ENCODE measurements at regions not wholly inside any gene's neighbourhood (a gene's known extent, or its start where the extent isn't known, plus 50 kb on each side); places are given as distances from the start of the nearest gene placed in this dataset.

DNA sequence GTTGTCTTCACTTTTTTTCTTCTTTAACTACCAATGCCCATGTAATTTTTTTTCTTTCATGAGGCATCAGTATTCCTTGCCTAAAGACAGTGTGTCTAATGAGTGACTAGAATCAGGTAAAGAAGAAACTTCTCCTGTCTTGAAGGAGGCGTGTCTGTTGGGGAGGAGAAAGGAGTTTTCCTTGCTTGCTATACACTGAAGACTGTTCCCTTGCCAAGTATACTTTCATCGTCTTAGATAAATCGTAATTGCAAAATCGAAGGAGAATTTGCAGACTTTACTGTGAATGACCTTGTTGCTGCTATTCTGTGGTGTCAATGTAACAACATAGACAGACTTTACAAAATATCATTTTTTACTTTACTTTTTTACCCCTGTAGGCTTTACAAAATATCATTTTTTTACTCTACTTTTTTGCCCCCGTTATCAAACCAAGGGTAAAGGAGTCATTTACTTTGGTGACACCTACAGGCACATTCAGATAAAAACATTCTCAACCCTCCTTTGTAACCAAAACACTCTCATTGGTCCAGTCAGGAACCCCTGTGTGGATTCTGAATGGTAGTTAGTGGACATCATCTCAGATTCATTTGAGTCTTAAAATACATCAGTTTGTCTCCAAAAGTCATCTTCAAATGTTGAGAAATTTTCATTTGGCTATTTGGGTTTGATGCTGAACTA lies 232.4 kb downstream of the AHR start:
- DNase-seq (no peak), ATAC-seq (no peak)
- no peak overlapping the region for H3K4me3 Mint-ChIP-seq
- no peaks in the 10 kb centered on the region for H3K36me3 Mint-ChIP-seq (ENCODE audit: insufficient read depth)
- H3K4me1 Mint-ChIP-seq (ENCODE audit: low read depth) = peaks cover 4% of the 10 kb centered on the region
- peaks cover 8% of the 10 kb centered on the region for H3K27me3 Mint-ChIP-seq (ENCODE audit: low read depth)
- H3K9me3 Mint-ChIP-seq = no peaks in the 10 kb centered on the region

GRCh38 chr7:17532861-17533404 lies 234.5 kb downstream of the AHR start:
- H3K4me1 Mint-ChIP-seq (ENCODE audit: low read depth) = peaks cover 4% of the 10 kb centered on the region
- DNase-seq (no peak), ATAC-seq (no peak)
- H3K4me3 Mint-ChIP-seq = no peak overlapping the region
- peaks cover 8% of the 10 kb centered on the region for H3K27me3 Mint-ChIP-seq (ENCODE audit: low read depth)
- no peaks in the 10 kb centered on the region for H3K9me3 Mint-ChIP-seq
- no peaks in the 10 kb centered on the region for H3K36me3 Mint-ChIP-seq (ENCODE audit: insufficient read depth)

DNA sequence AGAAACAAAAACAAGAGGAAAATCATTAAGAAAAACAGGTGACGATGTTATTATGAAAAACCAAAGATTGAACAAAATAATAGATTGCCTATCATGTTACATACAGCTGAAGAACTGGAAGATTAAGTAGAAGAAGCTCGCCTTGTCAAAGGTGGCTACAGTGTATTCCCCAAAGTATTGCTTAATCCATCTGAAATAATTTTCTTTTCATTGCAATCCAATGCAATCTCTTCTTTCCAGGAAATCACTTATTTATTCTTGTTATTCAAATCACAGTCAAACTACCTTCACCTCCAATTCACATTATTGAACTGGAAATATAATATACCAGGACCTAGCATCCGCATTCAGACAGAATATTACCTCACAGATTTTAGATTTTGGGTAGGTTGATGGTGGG lies 235.9 kb downstream of the AHR start:
- Mint-ChIP-seq H3K27me3 (ENCODE audit: low read depth) (peaks cover 8% of the 10 kb centered on the region), H3K9me3 (no peaks in the 10 kb centered on the region), H3K4me3 (no peak overlapping the region), H3K36me3 (ENCODE audit: insufficient read depth) (no peaks in the 10 kb centered on the region), H3K4me1 (ENCODE audit: low read depth) (peaks cover 4% of the 10 kb centered on the region)
- no peak for ATAC-seq
- DNase-seq = no peak

DNA sequence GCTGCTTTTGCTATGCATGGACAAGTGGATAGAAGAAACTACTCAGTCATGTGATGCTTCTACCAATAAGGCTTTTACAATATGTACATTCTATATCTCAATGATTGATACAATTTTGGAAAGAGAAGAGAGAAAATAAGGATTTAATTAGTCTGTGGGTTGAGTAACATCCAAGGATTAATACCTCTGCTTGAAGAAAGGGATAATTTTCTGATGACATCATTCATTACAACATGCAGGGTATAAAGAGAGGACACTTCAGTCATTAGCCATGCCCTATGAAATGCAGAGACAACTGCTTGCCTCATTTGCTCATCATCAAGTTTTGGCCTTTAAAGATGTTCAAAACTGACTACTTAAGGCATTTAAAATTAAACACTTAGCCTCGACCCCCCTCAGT lies 237.3 kb downstream of the AHR start:
- Mint-ChIP-seq H3K27me3 (ENCODE audit: low read depth) (peaks cover 8% of the 10 kb centered on the region), H3K4me3 (no peak overlapping the region), H3K4me1 (ENCODE audit: low read depth) (peaks cover 4% of the 10 kb centered on the region), H3K36me3 (ENCODE audit: insufficient read depth) (no peaks in the 10 kb centered on the region), H3K9me3 (no peaks in the 10 kb centered on the region)
- ATAC-seq (no peak), DNase-seq (no peak)

GRCh38 chr7:17544401-17544800 lies 245.9 kb downstream of the AHR start:
- no peaks in the 10 kb centered on the region for H3K36me3 Mint-ChIP-seq (ENCODE audit: insufficient read depth)
- no peaks in the 10 kb centered on the region for H3K4me1 Mint-ChIP-seq (ENCODE audit: low read depth)
- H3K27me3 Mint-ChIP-seq (ENCODE audit: low read depth) = peaks cover 4% of the 10 kb centered on the region
- DNase-seq (no peak), ATAC-seq (no peak)
- H3K9me3 Mint-ChIP-seq = no peaks in the 10 kb centered on the region
- no peak overlapping the region for H3K4me3 Mint-ChIP-seq

DNA sequence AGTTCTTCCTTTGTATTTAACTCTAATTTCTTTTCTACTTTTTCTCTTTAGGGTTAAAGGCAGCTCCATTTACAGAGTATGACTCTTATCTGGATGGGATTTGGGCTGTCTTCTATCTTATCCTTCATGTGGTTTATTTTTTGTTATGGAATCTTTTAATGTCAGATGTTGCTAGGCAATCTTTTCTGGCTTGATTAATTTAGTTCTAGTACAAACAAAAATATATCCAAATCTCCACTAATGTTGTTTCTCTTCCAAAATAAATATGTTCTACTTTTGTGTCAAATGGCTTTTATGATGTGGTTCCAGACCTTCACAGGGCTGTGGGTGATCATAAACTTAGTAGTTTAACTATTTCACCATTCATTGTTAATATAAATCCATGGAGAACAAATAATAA lies 246.9 kb downstream of the AHR start:
- H3K4me1 Mint-ChIP-seq (ENCODE audit: low read depth) = no peaks in the 10 kb centered on the region
- H3K9me3 Mint-ChIP-seq = no peaks in the 10 kb centered on the region
- no peak overlapping the region for H3K4me3 Mint-ChIP-seq
- no peaks in the 10 kb centered on the region for H3K36me3 Mint-ChIP-seq (ENCODE audit: insufficient read depth)
- DNase-seq = no peak
- no peak for ATAC-seq
- peaks cover 4% of the 10 kb centered on the region for H3K27me3 Mint-ChIP-seq (ENCODE audit: low read depth)

DNA sequence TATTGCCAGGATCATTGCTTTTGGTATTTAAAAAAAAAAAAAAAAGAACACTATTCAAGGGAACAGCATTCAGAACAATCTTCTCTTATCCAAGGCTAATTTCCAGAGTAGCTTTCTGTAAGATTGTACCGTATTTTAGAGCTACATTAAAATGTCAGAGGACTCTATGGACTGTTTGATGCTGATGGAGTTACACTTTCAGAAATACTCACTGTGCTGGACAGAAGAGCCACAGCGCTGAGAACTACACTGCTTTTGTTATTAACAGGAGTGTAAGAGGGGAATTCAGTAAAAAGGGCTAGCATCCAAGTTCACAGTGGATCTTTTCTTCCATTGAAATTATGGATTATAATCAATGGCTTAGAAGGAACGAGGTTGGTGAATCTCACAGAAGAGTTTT lies 247.7 kb downstream of the AHR start:
- H3K27me3 Mint-ChIP-seq (ENCODE audit: low read depth) = peaks cover 4% of the 10 kb centered on the region
- H3K36me3 Mint-ChIP-seq (ENCODE audit: insufficient read depth) = no peaks in the 10 kb centered on the region
- H3K4me3 Mint-ChIP-seq = no peak overlapping the region
- no peaks in the 10 kb centered on the region for H3K9me3 Mint-ChIP-seq
- no peaks in the 10 kb centered on the region for H3K4me1 Mint-ChIP-seq (ENCODE audit: low read depth)
- no peak for DNase-seq
- ATAC-seq = no peak

GRCh38 chr7:17546592-17546991 lies 248.1 kb downstream of the AHR start:
- H3K9me3 Mint-ChIP-seq = no peaks in the 10 kb centered on the region
- H3K4me3 Mint-ChIP-seq = no peak overlapping the region
- no peaks in the 10 kb centered on the region for H3K36me3 Mint-ChIP-seq (ENCODE audit: insufficient read depth)
- DNase-seq (no peak), ATAC-seq (no peak)
- H3K4me1 Mint-ChIP-seq (ENCODE audit: low read depth) = no peaks in the 10 kb centered on the region
- H3K27me3 Mint-ChIP-seq (ENCODE audit: low read depth) = peaks cover 4% of the 10 kb centered on the region

DNA sequence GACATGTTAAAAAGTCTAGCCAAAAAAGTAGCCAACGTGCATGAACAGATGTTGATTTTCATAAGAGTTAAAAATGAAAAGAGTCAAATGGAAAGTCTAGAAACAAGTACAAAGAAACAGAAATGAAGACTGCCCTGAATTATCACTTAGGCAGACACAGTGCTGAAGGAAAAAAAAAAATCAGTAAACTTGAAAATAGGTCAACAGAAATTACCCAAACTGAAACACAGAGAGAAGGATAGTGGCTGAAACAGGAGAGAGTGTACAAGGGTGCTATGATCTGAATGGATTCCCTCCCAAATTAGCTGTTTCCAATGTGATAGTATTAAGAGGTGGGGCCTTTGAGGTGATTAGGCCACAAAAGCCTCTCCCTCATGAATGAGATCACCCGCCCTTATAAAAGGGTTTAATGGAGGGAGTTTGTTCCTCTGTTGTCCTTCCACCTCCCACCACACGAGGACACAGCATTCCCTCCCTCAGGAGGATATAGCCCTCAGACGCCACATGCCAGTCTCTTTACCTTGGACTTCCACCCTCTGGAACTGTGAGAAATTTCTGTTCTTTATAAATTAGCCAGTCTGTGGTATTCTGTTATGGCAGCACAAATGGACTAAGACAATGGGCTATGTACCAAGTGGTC lies 249.7 kb downstream of the AHR start:
- Mint-ChIP-seq H3K9me3 (no peaks in the 10 kb centered on the region), H3K27me3 (ENCODE audit: low read depth) (peaks cover 4% of the 10 kb centered on the region), H3K4me1 (ENCODE audit: low read depth) (no peaks in the 10 kb centered on the region), H3K4me3 (no peak overlapping the region), H3K36me3 (ENCODE audit: insufficient read depth) (no peaks in the 10 kb centered on the region)
- ATAC-seq (no peak), DNase-seq (no peak)

DNA sequence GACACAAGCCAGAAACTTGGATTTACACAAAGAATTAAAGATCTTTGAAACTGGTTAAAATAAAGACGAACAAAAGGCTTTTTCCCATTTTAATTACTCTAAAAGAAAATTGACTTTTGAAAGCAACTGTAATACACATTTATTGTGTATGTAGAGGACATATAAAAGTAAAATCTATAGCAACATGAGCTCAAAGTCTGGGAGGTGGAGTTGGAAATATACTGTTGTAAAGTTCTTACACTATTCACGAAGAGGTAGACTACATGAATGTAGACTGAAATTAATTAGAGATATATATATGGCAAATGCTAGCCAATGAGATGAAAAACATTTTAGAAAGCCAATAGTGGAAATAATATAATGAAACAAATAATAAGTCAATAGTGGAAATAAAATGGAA lies 251.0 kb downstream of the AHR start:
- Mint-ChIP-seq H3K4me1 (ENCODE audit: low read depth) (no peaks in the 10 kb centered on the region), H3K27me3 (ENCODE audit: low read depth) (peaks cover 4% of the 10 kb centered on the region), H3K9me3 (no peaks in the 10 kb centered on the region), H3K4me3 (no peak overlapping the region), H3K36me3 (ENCODE audit: insufficient read depth) (no peaks in the 10 kb centered on the region)
- DNase-seq = no peak
- no peak for ATAC-seq

- Mint-ChIP-seq H3K27me3 (ENCODE audit: low read depth) (no peaks in the 10 kb centered on the region), H3K9me3 (no peaks in the 10 kb centered on the region), H3K4me1 (ENCODE audit: low read depth) (no peaks in the 10 kb centered on the region), H3K4me3 (no peak overlapping the region), H3K36me3 (ENCODE audit: insufficient read depth) (no peaks in the 10 kb centered on the region)
- DNase-seq = no peak
- ATAC-seq = no peak
These were observed 253.9 kb downstream of the AHR start for GRCh38 chr7:17552373-17552772.

GRCh38 chr7:17552952-17553351 lies 254.5 kb downstream of the AHR start:
- Mint-ChIP-seq H3K36me3 (ENCODE audit: insufficient read depth) (no peaks in the 10 kb centered on the region), H3K27me3 (ENCODE audit: low read depth) (no peaks in the 10 kb centered on the region), H3K4me1 (ENCODE audit: low read depth) (no peaks in the 10 kb centered on the region), H3K4me3 (no peak overlapping the region), H3K9me3 (no peaks in the 10 kb centered on the region)
- ATAC-seq (no peak), DNase-seq (no peak)

DNA sequence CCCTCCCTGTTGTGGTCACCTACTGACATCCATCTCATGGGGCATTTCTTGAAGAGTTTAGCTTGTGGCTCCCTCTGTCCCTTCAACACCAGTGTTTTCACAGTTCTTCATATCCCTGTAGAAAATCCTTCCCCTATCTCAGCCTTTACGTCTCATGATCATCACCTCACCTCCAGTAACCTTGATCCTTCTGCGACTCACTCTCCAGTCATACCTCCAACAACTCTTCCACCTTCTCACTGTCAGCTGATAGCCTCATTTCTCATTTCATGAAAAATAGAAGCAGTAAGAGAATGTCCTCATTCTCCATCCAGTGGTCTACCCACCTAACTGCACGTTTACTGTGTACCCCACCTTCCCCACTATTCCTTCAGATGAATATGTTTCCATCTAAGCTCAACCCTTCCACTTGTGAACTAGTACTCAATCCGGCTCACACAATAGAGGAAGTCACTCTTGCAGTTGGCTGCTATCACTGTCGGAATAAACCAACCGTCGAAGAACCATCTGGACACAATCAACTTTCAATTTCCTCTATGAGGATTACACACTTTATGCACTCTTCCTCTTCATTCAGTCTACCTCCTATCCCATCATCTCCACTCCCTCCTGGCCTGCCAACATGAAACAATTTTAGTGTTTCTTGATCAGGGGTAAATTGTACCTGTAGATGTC lies 256.0 kb downstream of the AHR start:
- ATAC-seq (no peak), DNase-seq (no peak)
- Mint-ChIP-seq H3K9me3 (no peaks in the 10 kb centered on the region), H3K4me3 (no peak overlapping the region), H3K36me3 (ENCODE audit: insufficient read depth) (no peaks in the 10 kb centered on the region), H3K27me3 (ENCODE audit: low read depth) (no peaks in the 10 kb centered on the region), H3K4me1 (ENCODE audit: low read depth) (no peaks in the 10 kb centered on the region)

DNA sequence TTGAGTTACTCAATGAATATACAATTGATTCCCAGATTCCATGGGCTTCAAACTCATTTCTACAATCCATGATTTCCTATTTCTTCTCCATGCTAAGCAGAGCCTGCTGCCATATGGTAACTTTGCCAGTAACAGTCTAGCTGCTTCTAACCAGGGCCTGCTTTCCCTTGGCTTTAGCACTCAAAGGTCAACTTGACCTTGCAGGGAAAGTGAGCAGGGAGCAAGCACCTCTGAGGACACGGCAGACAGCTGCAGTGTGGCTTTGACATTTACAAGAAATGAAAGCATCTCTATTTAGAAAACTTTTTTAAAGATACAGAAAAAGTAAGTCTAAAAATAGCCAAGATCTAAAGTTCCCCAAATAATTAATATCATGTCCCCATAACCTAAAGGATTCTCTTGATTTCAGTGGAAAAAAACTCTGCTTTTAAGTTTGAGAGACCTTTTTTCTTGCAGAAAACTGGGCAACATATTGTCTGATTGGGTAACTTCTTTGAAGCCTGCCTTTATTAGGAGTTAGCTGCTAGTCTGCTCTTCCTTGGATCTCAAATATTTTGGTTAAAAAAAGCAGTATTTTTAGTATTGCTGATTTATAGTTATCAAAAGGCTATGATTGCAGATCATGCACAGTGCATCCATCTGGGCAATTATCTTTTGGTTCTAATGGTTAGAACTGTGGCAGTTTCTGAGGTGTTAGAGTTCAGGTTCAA lies 257.9 kb downstream of the AHR start:
- Mint-ChIP-seq H3K27me3 (ENCODE audit: low read depth) (no peaks in the 10 kb centered on the region), H3K9me3 (no peaks in the 10 kb centered on the region), H3K36me3 (ENCODE audit: insufficient read depth) (no peaks in the 10 kb centered on the region), H3K4me1 (ENCODE audit: low read depth) (no peaks in the 10 kb centered on the region), H3K4me3 (no peak overlapping the region)
- DNase-seq (no peak), ATAC-seq (no peak)

Data from activated T-cell treated with anti-CD3 and anti-CD28 coated beads, Interleukin-2, amount 50 U/mL, for 4 hours (primary cell).